HG03521 (cell line): ENCODE measurements at regions not wholly inside any gene's neighbourhood (a gene's known extent, or its start where the extent isn't known, plus 50 kb on each side); places are given as distances from the start of the nearest gene placed in this dataset.
"Not testable (repeated sequence)": the region's sequence is repeated elsewhere in the genome, so short reads cannot be mapped to it uniquely, and the experiment has no call there.

ENCODE experiments used
- ATAC-seq: cut with Tn5 transposase; IDR thresholded peaks from one replicate; pipeline ENCODE4 v1.9.1; 2021; ENCODE audit warnings: mild to moderate bottlenecking, moderate library complexity; ENCODE audit not compliant: unreplicated experiment

DNA sequence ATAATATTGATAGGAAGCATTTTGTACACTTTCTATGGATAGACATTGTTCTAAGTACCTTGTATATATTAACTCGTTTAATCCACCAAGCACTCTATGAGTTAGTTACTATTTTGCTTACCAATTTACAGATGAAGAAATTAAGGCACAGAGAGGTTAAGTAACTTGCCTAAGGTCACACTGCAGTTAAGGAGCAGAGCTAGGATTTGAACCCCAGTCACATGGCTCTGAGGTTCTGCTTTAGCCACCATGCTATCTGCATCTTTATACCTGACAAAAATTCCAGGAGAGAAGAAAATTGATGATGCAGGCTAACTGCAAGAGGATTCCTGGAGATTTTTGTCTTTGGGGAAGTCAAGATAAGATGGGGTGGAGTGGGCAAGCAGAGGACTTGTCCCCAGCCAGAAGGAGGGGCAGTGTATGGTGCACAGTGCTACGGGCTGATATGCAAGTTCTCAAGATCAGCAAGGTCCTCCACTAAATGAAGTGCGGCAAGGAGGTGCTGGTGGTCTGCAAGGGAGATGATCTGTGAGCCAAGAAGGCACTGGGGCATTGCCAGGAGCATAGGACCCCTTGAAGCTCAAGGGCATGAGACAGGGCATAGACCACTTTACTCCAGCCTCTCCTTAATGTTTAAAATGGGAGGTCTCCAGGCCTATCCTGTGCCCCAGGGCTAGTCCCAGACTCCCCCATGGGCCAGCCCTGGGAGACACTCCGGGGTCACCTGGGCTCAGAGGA is 430.6 kb downstream of the RPS24 start:
- ATAC-seq, result no peak

DNA sequence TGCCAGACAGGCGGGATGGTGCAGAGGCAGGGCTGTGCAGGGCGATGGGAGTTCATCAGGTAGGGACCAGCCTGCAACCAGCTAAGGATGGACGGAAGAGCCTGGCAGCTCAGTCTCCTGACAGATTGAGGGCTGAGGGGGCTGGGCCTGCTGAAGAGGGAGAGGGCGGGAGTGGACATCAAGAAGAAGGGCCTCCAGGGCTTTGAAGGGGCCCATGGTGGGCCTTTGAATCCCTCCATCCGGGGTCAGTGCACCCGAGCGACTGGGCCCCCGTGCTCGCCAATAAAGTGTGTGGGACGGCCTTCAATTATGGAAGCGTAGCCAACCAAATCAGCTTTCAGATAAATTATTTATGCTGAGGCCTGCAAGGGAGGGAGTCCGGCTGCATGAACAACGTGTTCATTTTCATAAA is 431.2 kb downstream of the RPS24 start:
- ATAC-seq, result no peak

DNA sequence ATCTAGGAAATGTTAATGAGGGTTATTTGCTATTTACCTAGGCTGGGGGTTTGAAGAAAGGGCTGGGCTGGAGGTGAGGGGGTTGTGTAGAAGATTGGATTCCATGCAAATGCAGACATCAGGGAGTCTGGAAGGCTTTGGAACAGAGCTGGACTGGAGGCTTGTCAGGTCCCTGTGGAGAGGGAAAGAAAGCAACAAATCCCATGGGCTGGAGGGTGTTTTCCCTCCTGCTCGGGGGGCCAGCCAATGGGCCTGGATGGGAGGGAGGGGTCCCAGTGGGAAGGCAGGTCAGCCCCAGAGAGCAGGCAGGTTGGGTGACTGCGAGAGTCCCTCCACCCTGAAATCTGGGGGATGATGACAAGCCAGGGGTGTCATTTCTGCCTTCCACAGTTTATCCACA is 431.8 kb downstream of the RPS24 start:
- ATAC-seq, result no peak

DNA sequence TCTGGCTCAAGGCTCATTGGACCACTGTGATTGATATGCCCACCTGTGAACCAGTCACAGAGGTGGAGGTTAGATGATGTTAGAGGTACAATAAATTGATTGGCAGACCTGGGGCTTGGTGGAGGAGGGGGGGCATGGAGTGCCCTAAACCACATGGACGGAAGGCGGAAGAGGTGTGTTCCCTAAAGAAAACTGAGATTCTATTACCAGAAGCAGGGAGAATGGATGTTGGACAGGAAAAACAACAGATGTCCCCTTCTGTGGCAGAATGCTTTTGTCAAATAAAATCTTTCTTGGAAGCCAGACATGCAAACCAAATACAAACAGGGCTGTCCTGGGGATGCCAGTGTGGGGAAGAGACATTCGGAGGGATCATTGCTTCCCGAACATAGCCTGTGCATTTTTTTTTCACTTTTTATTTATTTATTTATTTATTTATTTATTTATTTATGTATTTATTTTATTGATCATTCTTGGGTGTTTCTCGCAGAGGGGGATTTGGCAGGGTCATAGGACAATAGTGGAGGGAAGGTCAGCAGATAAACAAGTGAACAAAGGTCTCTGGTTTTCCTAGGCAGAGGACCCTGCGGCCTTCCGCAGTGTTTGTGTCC is 433.9 kb downstream of the RPS24 start:
- no peak for ATAC-seq

DNA sequence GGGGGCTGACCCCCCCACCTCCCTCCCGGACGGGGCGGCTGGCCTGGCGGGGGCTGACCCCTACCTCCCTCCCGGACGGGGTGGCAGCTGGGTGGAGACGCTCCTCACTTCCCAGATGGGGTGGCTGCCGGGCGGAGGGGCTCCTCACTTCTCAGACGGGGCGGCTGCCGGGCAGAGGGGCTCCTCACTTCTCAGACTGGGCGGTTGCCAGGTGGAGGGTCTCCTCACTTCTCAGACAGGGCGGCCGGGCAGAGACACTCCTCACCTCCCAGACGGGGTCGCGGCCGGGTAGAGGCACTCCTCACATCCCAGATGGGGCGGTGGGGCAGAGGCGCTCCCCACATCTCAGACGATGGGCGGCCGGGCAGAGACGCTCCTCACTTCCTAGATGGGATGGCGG is 435.1 kb downstream of the RPS24 start:
- not testable (repeated sequence) for ATAC-seq

DNA sequence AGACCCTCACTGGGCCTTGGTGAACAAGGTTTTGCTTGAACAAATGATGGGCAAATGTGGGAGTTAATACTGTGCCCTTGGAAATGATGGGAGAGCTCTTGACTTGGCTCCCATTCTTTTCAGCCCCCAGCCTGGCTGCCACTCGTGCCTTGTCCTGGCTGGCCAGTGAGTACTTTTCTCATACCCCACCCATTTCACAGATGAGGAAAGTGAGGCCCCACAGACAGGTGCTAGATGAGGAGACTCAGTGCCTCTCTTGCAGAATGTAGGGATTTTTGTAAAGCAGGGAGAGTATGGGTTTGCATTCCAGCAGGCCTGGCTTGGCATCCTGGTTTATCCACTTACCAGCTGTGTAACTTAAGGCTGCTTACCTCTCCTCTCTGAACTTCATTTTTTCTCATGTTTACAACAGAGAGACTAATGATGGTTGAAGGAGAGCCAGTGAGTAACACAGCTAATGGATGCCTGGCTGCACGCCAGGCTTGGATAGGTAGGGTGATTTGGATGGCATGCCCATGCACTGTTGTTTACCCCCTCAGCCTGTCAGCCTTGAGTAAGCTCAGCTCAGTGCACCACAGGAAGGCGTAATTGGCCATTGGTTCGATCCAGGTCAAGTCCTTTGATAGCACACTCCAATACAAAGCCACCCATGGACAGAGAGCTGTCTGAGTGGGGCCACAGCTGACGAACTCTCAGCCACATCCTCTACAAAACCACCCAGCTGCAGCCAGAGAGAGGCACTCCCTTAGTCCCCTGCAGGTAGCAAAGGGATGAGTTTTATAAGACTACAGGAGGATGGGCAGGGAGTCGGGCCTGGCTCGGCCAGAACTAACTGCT is 436.8 kb downstream of the RPS24 start:
- ATAC-seq, result no peak

DNA sequence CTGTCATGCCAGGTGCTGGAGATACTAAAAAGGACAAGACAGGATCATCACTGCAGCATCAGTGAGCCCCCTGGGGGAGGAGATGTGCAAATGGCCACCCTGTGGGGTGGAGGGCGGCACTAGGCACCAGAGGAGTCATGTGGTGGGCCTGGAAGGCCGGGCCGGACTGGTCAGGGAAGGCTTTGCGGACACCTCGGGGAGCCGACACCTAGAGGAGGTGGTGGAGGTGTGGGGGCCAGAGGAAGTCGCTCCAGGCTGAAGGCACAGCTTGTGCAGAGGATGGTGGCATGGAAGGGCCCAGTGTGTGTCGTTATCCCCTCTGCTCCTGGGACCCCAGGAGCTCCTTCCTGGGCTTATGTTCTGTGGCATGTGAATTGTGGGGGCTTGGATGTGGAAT is 437.7 kb downstream of the RPS24 start:
- no peak for ATAC-seq

DNA sequence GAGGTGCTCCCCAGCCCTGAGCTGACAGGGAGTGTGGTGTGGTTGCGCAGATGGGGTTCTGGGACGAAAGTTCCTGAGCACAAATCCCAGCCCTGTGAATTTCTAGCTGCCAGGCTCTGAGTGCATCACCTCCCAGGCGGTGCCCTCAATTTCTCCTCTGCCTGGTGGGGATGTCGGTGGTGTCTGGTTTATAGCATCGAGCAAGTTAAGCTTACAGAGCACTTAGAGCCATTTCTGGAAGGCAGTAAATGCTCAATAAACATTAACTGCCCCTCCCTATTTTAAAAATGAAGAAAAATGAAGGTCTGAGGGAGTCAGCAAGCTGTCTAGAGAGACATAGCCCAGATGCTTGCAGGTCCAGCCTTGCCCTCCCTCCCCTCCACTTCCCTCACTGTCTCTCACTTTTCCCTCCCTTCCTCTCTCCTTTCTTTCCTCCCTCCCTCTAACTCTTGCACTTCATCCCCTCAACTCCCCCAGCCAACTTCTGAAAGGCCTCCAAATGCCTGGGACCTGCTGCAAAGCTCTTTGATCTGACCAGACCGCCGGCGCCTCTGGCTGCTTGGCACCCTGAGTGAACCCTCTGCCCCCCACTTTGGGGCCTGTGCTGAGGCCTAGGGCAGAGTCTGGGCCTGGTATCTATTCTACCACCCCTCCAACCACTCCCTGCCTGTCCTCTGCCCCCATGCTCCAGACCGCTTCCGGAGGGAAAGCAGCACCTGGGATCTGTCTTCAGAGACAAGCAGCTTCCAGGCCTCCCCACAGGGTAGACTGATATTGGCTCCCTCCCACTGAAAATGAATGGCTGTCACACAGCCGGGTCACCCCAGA is 438.3 kb downstream of the RPS24 start:
- no peak for ATAC-seq

DNA sequence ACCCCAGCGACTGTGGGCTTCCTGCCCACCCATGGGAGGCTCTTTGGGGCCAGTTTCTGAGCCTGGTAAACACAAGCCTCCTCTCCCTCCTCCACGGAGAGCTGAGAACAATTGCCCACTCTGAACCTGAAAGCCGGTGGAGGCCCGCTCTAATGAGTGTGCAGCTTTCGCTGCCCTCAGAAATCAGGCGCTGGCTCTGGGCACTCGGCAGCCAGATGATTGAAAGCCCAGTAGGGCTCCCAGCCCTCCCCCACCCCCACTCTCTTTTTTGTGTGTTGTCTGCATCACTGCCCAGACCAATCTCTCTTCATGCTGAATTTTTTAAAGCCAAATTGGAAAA is 438.9 kb downstream of the RPS24 start:
- no peak for ATAC-seq

DNA sequence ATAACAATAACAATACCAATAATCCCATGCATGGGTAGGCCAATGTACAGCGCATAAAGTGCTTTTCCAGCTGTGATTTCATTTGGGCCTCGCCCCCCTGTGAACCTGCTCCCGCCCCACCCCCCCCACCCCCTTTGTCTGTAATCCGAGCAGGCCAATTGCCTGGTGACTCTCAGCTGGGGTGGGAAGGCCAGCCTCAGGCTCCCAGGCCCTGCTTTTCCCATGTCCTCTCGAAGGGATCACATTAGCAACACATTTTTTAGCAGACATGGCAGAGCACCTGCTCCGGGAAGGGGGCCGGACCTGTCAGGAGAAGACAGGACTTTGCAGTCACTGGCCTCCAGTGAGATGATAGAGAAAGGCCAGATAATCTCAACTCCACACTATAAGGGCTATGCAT is 439.3 kb downstream of the RPS24 start:
- no peak for ATAC-seq

DNA sequence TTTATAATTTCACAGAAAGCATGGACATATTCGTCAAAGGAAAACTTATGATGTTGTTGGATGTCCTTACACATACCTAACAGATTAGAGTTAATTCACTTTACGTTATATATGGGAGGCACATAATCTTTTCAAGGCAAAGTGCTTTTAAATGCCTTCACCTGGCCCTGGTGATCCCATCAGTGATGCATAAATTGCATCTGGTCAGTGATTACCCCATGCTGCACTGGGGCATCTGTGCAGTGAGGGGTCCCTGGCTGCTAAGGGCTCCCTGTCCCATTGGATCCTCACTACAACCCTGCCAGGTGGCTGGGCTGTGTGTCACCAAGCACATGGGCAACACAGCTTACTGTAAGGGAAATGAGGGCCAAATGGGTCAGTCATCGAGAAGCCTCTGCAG is 441.1 kb downstream of the RPS24 start:
- ATAC-seq, result no peak

DNA sequence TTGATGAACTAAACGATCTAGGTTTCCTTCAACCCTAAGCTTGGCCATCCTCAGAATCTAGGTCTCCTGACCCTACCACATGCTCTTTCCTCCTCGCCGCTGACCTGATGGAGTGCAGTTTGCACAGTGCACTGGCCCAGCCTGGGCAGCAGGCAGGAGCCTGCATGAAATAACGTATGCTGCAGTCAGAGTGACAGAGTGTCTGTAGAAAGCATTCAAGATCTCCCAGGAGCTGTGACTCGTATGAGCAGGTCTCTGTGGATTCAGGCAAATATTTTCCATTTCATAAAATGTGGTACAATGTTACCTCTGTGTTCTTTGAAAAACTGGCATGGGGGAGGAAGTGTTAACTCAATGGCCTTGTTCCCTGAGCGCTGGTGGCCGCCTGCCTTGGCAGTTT is 441.8 kb downstream of the RPS24 start:
- no peak for ATAC-seq

DNA sequence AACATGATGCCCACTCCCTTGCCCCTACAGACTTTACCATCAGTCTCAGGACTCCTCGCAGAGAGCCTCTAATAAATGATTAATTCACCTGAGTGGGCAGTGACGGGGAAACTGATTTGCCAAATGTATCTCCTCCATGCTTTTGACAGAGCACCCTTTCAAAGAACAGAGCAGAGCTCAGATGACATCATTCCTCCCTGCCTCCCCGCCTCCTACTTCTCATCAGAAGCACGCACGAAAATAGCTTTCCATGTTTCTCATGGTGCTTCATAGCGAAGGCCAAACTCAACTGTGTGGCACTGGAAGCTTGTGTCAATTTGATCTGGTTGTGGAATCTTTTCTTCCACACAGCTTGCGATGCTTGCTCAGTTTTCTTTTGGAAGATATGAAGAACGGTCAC is 442.5 kb downstream of the RPS24 start:
- ATAC-seq, result no peak

DNA sequence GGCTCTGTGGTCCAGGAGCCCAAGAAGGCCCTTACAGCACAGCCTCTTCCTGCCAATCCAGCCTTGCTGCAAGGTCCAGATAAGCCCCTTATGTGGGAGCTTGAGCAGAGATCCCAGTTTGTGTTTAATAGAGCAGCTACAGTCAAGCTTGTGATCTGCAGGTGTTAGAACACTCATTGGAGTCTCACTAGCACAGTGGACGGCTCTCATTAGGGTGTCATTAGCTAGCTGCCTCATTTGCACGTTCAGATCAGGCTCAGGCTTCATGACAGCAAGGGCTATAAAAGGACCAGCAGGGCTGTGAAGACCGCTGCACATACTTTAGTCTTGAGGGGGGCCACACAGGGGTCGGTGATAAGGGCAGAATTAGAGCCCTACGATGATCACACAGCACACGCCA is 443.2 kb downstream of the RPS24 start:
- ATAC-seq, result no peak

DNA sequence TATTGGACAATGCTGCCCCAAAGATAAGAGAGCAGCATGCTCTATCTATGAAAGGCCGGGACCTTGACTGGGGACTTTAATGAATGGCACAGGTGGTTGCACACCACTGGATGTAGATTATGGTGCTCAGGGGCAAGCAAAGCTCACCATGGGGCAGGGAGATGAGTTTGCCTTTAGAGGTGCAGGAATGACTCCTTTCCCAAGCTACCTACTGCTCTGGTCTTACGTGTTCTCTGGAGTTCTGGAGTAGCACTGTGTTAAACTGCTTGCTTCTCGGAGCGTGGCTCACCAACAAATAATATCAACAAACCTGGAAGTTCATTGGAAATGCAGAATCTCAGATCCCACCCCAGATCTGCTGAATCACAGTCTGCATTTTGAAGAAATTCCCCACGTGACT is 445.3 kb downstream of the RPS24 start:
- ATAC-seq, result no peak

DNA sequence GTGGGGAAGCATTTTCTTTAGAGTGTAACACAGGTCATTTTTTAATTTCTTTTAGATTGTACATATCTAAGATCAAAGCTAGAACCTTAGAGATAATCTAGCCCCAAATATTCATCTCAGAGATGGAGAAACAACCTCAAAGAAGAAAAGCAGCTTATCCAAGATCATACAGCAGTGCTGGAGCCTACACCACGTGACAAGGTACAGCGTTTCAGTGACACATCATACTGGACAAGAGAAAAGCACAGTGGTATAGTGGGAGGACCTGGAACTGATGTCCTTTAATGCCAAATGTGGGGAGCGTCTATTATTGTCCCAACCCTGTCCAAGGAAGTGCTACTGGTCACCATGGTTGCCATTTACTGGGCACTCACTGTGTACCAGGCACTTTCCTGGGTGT is 445.8 kb downstream of the RPS24 start:
- ATAC-seq, result no peak

DNA sequence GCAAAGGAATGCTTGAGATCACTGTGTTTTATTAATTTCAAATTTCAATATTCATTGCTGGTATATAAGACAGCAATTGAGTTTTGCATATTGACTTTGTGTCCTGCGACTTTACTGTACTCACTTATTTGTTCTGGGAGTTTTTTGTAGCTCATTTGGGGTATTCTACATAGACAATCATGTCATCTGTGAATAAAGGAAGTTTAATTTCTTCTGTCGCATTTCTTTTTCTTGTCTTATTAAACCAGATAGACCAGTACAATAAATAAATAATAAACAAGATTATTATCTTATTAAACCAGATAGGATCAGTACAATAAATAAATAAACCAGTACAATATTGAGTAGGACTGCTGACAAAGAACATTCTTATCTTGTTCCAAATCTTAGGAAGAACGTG is 448.2 kb downstream of the RPS24 start:
- no peak for ATAC-seq

DNA sequence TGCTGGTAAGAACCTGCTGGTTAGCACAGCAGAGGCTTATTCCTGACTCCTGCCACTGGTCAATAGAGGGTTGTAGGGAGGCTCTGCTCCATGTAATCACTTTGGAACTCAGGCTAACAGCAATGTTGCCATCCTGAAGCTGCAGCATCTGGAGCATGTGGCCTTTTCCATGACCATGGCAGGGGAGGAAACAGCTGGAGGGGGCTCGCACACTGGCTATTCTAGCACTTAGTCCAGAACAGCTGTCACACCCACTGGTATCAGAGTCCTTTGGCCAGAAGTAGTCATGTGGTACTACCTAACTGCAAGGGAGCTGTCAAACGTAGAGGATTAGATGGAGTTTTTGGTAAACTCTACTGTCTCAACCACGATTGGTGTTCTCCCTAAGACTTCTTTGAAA is 450.0 kb downstream of the RPS24 start:
- no peak for ATAC-seq

DNA sequence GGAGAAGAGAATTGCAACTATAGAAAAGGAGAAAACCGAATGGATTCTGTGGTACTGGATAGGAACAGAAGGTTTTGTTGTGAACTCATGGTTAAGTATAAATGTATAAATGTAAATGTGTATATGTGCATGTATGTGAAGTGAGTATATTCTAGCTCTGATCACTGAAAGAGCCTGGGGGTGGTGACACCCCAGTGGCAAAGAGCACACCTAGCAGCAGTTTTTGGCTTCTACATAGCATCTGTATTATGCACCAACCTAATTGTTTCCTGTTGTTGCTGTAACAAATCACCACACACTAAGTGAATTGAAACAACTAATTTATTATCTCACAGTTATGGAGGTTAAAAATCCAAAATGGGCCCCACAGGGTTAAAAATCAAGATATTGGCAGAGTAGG is 455.4 kb downstream of the RPS24 start:
- ATAC-seq, result no peak

DNA sequence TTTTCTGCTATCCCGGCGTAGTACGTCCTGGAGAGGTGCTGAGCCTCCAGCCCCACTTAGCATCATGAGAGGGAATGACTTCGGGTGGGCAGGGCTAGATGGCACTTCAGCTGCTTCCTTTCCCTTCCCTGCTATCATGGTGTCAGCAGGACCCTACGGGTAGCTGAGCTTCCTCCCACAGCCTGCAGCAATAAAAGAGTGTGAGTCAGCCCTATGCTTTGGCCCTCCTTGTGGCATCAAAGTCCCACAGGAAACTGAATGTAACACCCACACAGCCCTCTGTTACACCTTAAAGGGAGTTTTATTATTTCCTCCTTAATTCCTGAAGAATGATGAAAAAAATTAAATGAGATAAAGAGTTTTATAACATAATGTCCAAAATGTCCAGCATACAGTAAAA is 458.1 kb downstream of the RPS24 start:
- ATAC-seq, result no peak

DNA sequence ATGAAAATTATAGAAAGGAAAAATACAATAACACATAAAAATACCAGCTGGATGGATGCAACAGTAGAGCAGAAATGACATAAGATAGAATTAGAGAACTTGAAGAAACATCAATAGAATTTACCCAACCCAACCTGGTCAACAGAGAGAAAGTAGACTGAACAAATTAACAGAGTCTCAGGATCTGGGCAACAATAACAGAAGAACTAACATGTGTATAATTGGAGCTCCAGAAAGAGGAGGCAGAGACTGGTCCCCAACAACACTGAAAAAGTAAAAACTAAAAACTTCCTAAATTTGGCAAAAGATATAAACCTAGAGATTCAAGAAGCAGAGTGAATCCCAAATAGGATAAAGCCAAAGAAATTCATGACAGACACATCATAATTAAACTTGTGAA is 458.8 kb downstream of the RPS24 start:
- no peak for ATAC-seq
